Progenitor cell of endocrine pancreas (in vitro differentiated cells): ENCODE measurements at regions not wholly inside any gene's neighbourhood (a gene's known extent, or its start where the extent isn't known, plus 50 kb on each side); places are given as distances from the start of the nearest gene placed in this dataset.

Experiments used
- DNase-seq: peaks from one replicate; pipeline ENCODE4 v3.0.0; 2021; ENCODE audit warnings: low spot score; ENCODE audit not compliant: unreplicated experiment
- H3K27ac Mint-ChIP-seq: 2 replicates; pipeline ENCODE4 v1.8.0; 2021; ENCODE audit warnings: mild to moderate bottlenecking, moderate library complexity, mixed read lengths
- H3K27me3 Mint-ChIP-seq: 2 replicates; pipeline ENCODE4 v1.8.0; 2021; ENCODE audit warnings: mixed read lengths
- H3K36me3 Mint-ChIP-seq: 2 replicates; pipeline ENCODE4 v1.8.0; 2022; ENCODE audit warnings: mixed read lengths; ENCODE audit not compliant: insufficient read depth
- H3K4me1 Mint-ChIP-seq: 2 replicates; pipeline ENCODE4 v1.8.0; 2021; ENCODE audit warnings: low read depth, mixed read lengths
- H3K4me3 Mint-ChIP-seq: 2 replicates; pipeline ENCODE4 v1.8.0; 2021; ENCODE audit warnings: low read depth, mild to moderate bottlenecking, moderate library complexity, mixed read lengths
- H3K9me3 Mint-ChIP-seq: 2 replicates; pipeline ENCODE4 v1.8.0; 2021; ENCODE audit warnings: low read depth, mixed read lengths
- CTCF ChIP-seq: fragments of 200-600 bp; sonication (generic); IDR thresholded peaks from one replicate; pipeline ENCODE4 v1.5.0; 2021; ENCODE audit warnings: antibody characterized with exemption, mild to moderate bottlenecking; ENCODE audit not compliant: unreplicated experiment

GRCh38 chr11:69545976-69546617, 64.6 kb downstream of the LINC01488 start:
- Mint-ChIP-seq H3K27me3 (peaks cover 21% of the 10 kb centered on the region), H3K36me3 (peaks cover 9% of the 10 kb centered on the region), H3K27ac (no peak overlapping the region), H3K4me3 (no peak overlapping the region), H3K9me3 (peaks cover 16% of the 10 kb centered on the region), H3K4me1 (peaks cover 2% of the 10 kb centered on the region)
- no peak for TF ChIP-seq CTCF
- no peak for DNase-seq

DNA sequence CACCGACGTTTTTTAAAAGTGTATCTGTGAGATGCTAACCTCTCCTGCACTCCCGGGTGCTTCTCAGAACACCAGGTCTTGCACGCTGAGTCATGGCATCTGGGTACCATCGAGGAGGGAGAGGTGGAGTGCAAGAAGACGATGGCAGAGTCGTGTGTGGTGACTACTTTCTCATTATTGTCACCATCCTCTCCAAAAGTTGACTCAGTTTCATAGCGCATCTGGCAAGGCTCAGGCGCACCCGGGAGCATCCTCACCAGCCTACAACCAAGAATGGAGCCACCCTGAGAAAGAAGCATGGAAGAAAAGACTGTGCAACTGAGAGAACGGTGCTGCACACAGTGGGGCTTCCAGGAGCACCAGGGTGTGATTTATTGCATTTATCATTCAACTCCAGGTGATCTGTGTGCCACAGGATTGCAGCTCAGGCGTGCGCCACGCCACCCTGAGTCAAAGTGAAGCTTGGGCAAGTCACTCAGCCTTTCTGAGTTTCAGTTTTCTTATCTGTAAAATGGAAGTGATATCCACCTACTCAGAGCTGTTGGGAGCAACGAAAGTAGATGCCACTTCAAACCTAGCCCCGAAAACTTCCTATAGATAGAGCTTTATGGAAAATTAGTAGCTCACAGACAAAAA, 65.4 kb downstream of the LINC01488 start:
- Mint-ChIP-seq H3K9me3 (peaks cover 17% of the 10 kb centered on the region), H3K27me3 (peaks cover 21% of the 10 kb centered on the region), H3K36me3 (peaks cover 9% of the 10 kb centered on the region), H3K4me1 (peaks cover 1% of the 10 kb centered on the region), H3K27ac (no peak overlapping the region), H3K4me3 (no peak overlapping the region)
- no peak for DNase-seq
- no peak for TF ChIP-seq CTCF

GRCh38 chr11:69550846-69551245, 69.4 kb downstream of the LINC01488 start:
- H3K27me3 Mint-ChIP-seq = peaks cover 3% of the 10 kb centered on the region
- DNase-seq = no peak
- TF ChIP-seq CTCF = no peak
- H3K4me1 Mint-ChIP-seq = no peaks in the 10 kb centered on the region
- H3K27ac Mint-ChIP-seq = no peak overlapping the region
- peaks cover 17% of the 10 kb centered on the region for H3K9me3 Mint-ChIP-seq
- H3K4me3 Mint-ChIP-seq = no peak overlapping the region
- peaks cover 9% of the 10 kb centered on the region for H3K36me3 Mint-ChIP-seq

GRCh38 chr11:69551963-69552362, 70.5 kb downstream of the LINC01488 start:
- Mint-ChIP-seq H3K27me3 (no peaks in the 10 kb centered on the region), H3K9me3 (peaks cover 17% of the 10 kb centered on the region), H3K4me1 (no peaks in the 10 kb centered on the region), H3K4me3 (no peak overlapping the region), H3K27ac (peak overlapping the region; percentile 34), H3K36me3 (peaks cover 9% of the 10 kb centered on the region)
- no peak for TF ChIP-seq CTCF
- no peak for DNase-seq

DNA sequence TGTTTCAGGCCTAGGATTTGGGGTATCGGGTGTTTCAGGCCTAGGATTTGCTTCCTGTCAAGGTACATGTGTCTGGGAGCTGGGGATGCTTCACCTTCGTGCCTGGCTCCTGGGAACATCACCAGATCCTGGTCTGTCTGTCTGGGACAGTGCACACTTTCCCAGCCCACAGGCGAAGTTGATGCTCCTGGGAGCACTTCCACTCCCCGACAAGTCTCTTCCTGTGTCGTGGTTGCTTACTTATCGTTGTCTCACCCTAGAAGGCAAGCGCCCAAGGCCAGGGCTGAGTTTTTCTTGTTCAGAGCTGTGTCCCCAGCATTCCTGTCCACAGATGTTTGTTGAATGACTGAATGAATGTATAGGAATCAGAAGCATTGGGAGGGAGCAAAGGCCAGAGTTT, 71.5 kb downstream of the LINC01488 start:
- H3K4me3 Mint-ChIP-seq = no peak overlapping the region
- peak overlapping the region; percentile 29 for H3K27ac Mint-ChIP-seq
- no peaks in the 10 kb centered on the region for H3K27me3 Mint-ChIP-seq
- DNase-seq = no peak
- H3K36me3 Mint-ChIP-seq = peaks cover 9% of the 10 kb centered on the region
- H3K4me1 Mint-ChIP-seq = no peaks in the 10 kb centered on the region
- peaks cover 17% of the 10 kb centered on the region for H3K9me3 Mint-ChIP-seq
- no peak for TF ChIP-seq CTCF
